Stomach (tissue), 8 donors: ENCODE measurements at regions not wholly inside any gene's neighbourhood (a gene's known extent, or its start where the extent isn't known, plus 50 kb on each side); places are given as distances from the start of the nearest gene placed in this dataset.

Experiments used
- DNase-seq, 2 donors: peaks; one replicate each; pipeline versions ENCODE4 v3.0.0 to v3.0.0-alpha.2; 2013 to 2019
- H3K27ac ChIP-seq, 5 donors: fragments of 200-600 bp in 4 of 5; sonication (generic) in 4 of 5; one replicate each; pipeline ENCODE4 v1.5.1; 2013 to 2019; ENCODE audit warnings: mild to moderate bottlenecking in 1 of 5, moderate library complexity in 1 of 5
- H3K27me3 ChIP-seq, 3 donors: fragments of 200-600 bp; sonication (generic); one replicate each; pipeline ENCODE4 v1.5.1; 2017 to 2019; ENCODE audit warnings: mixed run types in 1 of 3
- H3K36me3 ChIP-seq, 4 donors: fragments of 200-600 bp; sonication (generic); 1 replicate in 3 of 4; 2 replicates in 1 of 4; pipeline ENCODE4 v1.5.1; 2016 to 2019
- H3K4me1 ChIP-seq, 4 donors: fragments of 200-600 bp; sonication (generic); one replicate each; pipeline ENCODE4 v1.5.1; 2016 to 2019
- H3K4me3 ChIP-seq, 4 donors: fragments of 200-600 bp; sonication (generic) in 3 of 4; one replicate each; pipeline ENCODE4 v1.5.1; 2016 to 2019; ENCODE audit warnings: mild to moderate bottlenecking in 1 of 4
- H3K9me3 ChIP-seq, 4 donors: fragments of 200-600 bp; sonication (generic); one replicate each; pipeline ENCODE4 v1.5.1; 2016 to 2019
- CTCF ChIP-seq, 7 experiments: fragments of 450-650 bp in 4 of 7; fragments of 200-600 bp in 3 of 7; sonication (generic) in 3 of 7; IDR thresholded peaks; one replicate each; pipeline ENCODE4 v1.5.1; 2016 to 2019; ENCODE audit warnings: antibody characterized with exemption in 7 of 7, control low read depth in 2 of 7, mild to moderate bottlenecking in 1 of 7
- EP300 ChIP-seq: sonication (generic); formaldehyde crosslinking; IDR thresholded peaks from one replicate; pipeline ENCODE4 v1.6.1; 2017; ENCODE audit warnings: antibody characterized with exemption
- POLR2A ChIP-seq, 4 donors: fragments of 450-650 bp; IDR thresholded peaks; one replicate each; pipeline ENCODE4 v1.6.1; 2016; ENCODE audit warnings: antibody characterized with exemption in 4 of 4, control low read depth in 2 of 4, mild to moderate bottlenecking in 1 of 4, moderate library complexity in 1 of 4
- POLR2AphosphoS5 ChIP-seq, 3 donors: sonication (generic); formaldehyde crosslinking; IDR thresholded peaks; one replicate each; pipeline ENCODE4 v1.6.1; 2016; ENCODE audit warnings: antibody characterized with exemption in 3 of 3
- WGBS, 5 donors: extraction: QIAGEN DNeasy Blood & Tissue Kit in 3 of 5; methylation state at CpG; one replicate each; pipeline versions ENCODE4 v1.1.5 to v1.1.7; 2013 to 2018; 5-methylcytosine and 5-hydroxymethylcytosine counted together
- intact Hi-C: fragments of 100-400 bp; cut with DNase I; formaldehyde crosslinking; loops from one replicate; pipeline ENCODE4 v1.15.1; 2023; ENCODE audit warnings: low total_unique reads
- donor health status: healthy with polysubstance abuse.
- donor health status: Bipolar disorder and iron deficiency.
- donor health status: healthy.

- Histone ChIP-seq H3K4me3 (no peak overlapping the region), H3K9me3 (no peaks in the 10 kb centered on the region), H3K4me1 (no peaks in the 10 kb centered on the region), H3K27ac (no peak overlapping the region), H3K36me3 (no peaks in the 10 kb centered on the region), H3K27me3 (no peaks in the 10 kb centered on the region)
- 7 to 29% (median 11%) methylated on average over 2 of the region's 2 CpGs for WGBS, 5 donors
- no peak for DNase-seq
- no peak for TF ChIP-seq CTCF (IDR thresholded peaks at IDR 0.05)
- TF ChIP-seq EP300, result no peak
- TF ChIP-seq POLR2AphosphoS5 (IDR thresholded peaks at IDR 0.05), result no peak
- TF ChIP-seq POLR2A (IDR thresholded peaks at IDR 0.05), result no peak
- intact Hi-C loops, result no loop called here
Measured at GRCh38 chr5:13215370-13215769, 729.1 kb downstream of the DNAH5 start.

GRCh38 chr5:13214182-13214581 is 730.3 kb downstream of the DNAH5 start:
- 6 to 14% (median 8%) methylated on average over 1 of the region's 1 CpG for WGBS, 5 donors
- Histone ChIP-seq H3K27me3 (no peaks in the 10 kb centered on the region), H3K9me3 (no peaks in the 10 kb centered on the region), H3K4me1 (no peaks in the 10 kb centered on the region), H3K4me3 (no peak overlapping the region), H3K36me3 (no peaks in the 10 kb centered on the region), H3K27ac (no peak overlapping the region)
- TF ChIP-seq CTCF (IDR thresholded peaks at IDR 0.05) (no peak), POLR2AphosphoS5 (IDR thresholded peaks at IDR 0.05) (no peak), EP300 (no peak), POLR2A (IDR thresholded peaks at IDR 0.05) (no peak)
- DNase-seq, result no peak
- intact Hi-C loops, result no loop called here

GRCh38 chr5:13212886-13213285 is 731.6 kb downstream of the DNAH5 start:
- TF ChIP-seq POLR2AphosphoS5 (IDR thresholded peaks at IDR 0.05), result no peak
- no peak for TF ChIP-seq POLR2A (IDR thresholded peaks at IDR 0.05)
- TF ChIP-seq CTCF (IDR thresholded peaks at IDR 0.05), result no peak
- TF ChIP-seq EP300, result no peak
- H3K36me3 ChIP-seq, result no peaks in the 10 kb centered on the region
- H3K9me3 ChIP-seq, result no peaks in the 10 kb centered on the region
- no peaks in the 10 kb centered on the region for H3K27me3 ChIP-seq
- no peaks in the 10 kb centered on the region for H3K4me1 ChIP-seq
- H3K27ac ChIP-seq, result no peak overlapping the region
- DNase-seq, result no peak
- intact Hi-C loops, result no loop called here
- H3K4me3 ChIP-seq, result no peak overlapping the region
- 76 to 88% (median 86%) methylated on average over 4 of the region's 4 CpGs for WGBS, 5 donors

- TF ChIP-seq EP300 (no peak), POLR2A (IDR thresholded peaks at IDR 0.05) (no peak), CTCF (IDR thresholded peaks at IDR 0.05) (no peak), POLR2AphosphoS5 (IDR thresholded peaks at IDR 0.05) (no peak)
- 90 to 98% (median 96%) methylated on average over 1 of the region's 1 CpG for WGBS, 5 donors
- no peaks in the 10 kb centered on the region for H3K36me3 ChIP-seq
- no peaks in the 10 kb centered on the region for H3K4me1 ChIP-seq
- H3K27ac ChIP-seq, result no peak overlapping the region
- H3K4me3 ChIP-seq, result no peak overlapping the region
- H3K9me3 ChIP-seq, result no peaks in the 10 kb centered on the region
- no peak for DNase-seq
- H3K27me3 ChIP-seq, result no peaks in the 10 kb centered on the region
- intact Hi-C loops, result no loop called here
Measured at GRCh38 chr5:13211064-13211463, 733.4 kb downstream of the DNAH5 start.
